GM12878 (cell line): ENCODE measurements at regions not wholly inside any gene's neighbourhood (a gene's known extent, or its start where the extent isn't known, plus 50 kb on each side); places are given as distances from the start of the nearest gene placed in this dataset.

Source experiments
- ATF7 ChIP-seq: fragments of 450-650 bp; IDR thresholded peaks from 2 replicates; pipeline ENCODE4 v1.6.1; 2016; ENCODE audit warnings: low read depth, mild to moderate bottlenecking
- BMI1 ChIP-seq: fragments of 450-650 bp; IDR thresholded peaks from 2 replicates; pipeline ENCODE4 v1.6.1; 2016; ENCODE audit warnings: mild to moderate bottlenecking, moderate library complexity, borderline replicate concordance
- CBFB ChIP-seq: IDR thresholded peaks from 2 replicates; pipeline ENCODE4 v1.6.1; 2016; ENCODE audit warnings: antibody characterized with exemption, low read depth
- CREB1 ChIP-seq: IDR thresholded peaks from 2 replicates; pipeline ENCODE4 v1.6.1; 2012; ENCODE audit warnings: low read depth, mild to moderate bottlenecking, inconsistent platforms
- ETV6 ChIP-seq, 2 experiments: fragments of 450-650 bp in 1 of 2; IDR thresholded peaks in 1 of 2; conservative IDR thresholded peaks in 1 of 2; 2 replicates each; pipeline ENCODE4 v1.6.1; 2014; ENCODE audit warnings: antibody characterized with exemption in 1 of 2, borderline replicate concordance in 1 of 2, low read depth in 1 of 2, mild to moderate bottlenecking in 1 of 2, moderate library complexity in 1 of 2
- HDAC2 ChIP-seq: fragments of 200-600 bp; sonication (generic); IDR thresholded peaks from 2 replicates; pipeline ENCODE4 v1.6.1; 2017
- NR2F1 ChIP-seq: fragments of 450-650 bp; conservative IDR thresholded peaks from 2 replicates; pipeline ENCODE4 v1.6.1; 2017; ENCODE audit warnings: mild to moderate bottlenecking
- PRDM15 ChIP-seq: fragments of 450-650 bp; formaldehyde crosslinking; IDR thresholded peaks from 2 replicates; pipeline ENCODE4 v1.4.0; 2020; ENCODE audit warnings: mild to moderate bottlenecking, moderate library complexity
- REST ChIP-seq: IDR thresholded peaks from 2 replicates; pipeline ENCODE4 v1.6.1; 2012; ENCODE audit warnings: mild to moderate bottlenecking, low read depth, low read length
- ZNF622 ChIP-seq: fragments of 450-650 bp; IDR thresholded peaks from 2 replicates; pipeline ENCODE4 v1.6.1; 2017; ENCODE audit warnings: mild to moderate bottlenecking, inconsistent platforms

GRCh38 chr7:155204744-155205367 lies 92.8 kb upstream of the INSIG1 start (continued):
- TF ChIP-seq PRDM15, result no peak
- no peak for TF ChIP-seq ETV6 (conservative IDR thresholded peaks at IDR 0.05 in 1 of 2, IDR thresholded peaks at IDR 0.05 in 1 of 2; ENCODE audit: borderline replicate concordance in 1 of 2, low read depth in 1 of 2)
- no peak for TF ChIP-seq ATF7
- no peak for TF ChIP-seq CBFB
- TF ChIP-seq BMI1, result no peak
- no peak for TF ChIP-seq HDAC2
- no peak for TF ChIP-seq ZNF622
- TF ChIP-seq NR2F1, result no peak
- TF ChIP-seq CREB1, result no peak
- TF ChIP-seq REST, result no peak
- TF ChIP-seq, all 136 proteins: peak for 3
